HG02759 (cell line): ENCODE measurements at regions not wholly inside any gene's neighbourhood (a gene's known extent, or its start where the extent isn't known, plus 50 kb on each side); places are given as distances from the start of the nearest gene placed in this dataset.

ENCODE experiments used
- ATAC-seq: cut with Tn5 transposase; IDR thresholded peaks from one replicate; pipeline ENCODE4 v1.9.1; 2021; ENCODE audit warnings: mild to moderate bottlenecking, moderate library complexity; ENCODE audit not compliant: unreplicated experiment

GRCh38 chr1:70919706-70920323, 127.8 kb downstream of the PTGER3 start:
- no peak for ATAC-seq
